GM10266 (cell line): ENCODE measurements at regions not wholly inside any gene's neighbourhood (a gene's known extent, or its start where the extent isn't known, plus 50 kb on each side); places are given as distances from the start of the nearest gene placed in this dataset.

Experiments used
- DNase-seq: peaks from one replicate; pipeline ENCODE4 v3.0.0; 2012; ENCODE audit errors: extremely low spot score
- CTCF ChIP-seq: IDR thresholded peaks from 2 replicates; pipeline ENCODE4 v1.5.1; 2012; ENCODE audit warnings: mild to moderate bottlenecking, low read depth; ENCODE audit not compliant: control insufficient read depth, insufficient read depth; ENCODE audit errors: missing control alignments

GRCh38 chr13:77425705-77426104 lies 98.8 kb upstream of the MYCBP2 start:
- no peak for TF ChIP-seq CTCF
- no peak for DNase-seq

GRCh38 chr13:77423296-77423695 lies 96.4 kb upstream of the MYCBP2 start:
- no peak for DNase-seq
- no peak for TF ChIP-seq CTCF

- TF ChIP-seq CTCF, result no peak
- DNase-seq, result no peak
Observed at GRCh38 chr13:77422724-77423123, 95.8 kb upstream of the MYCBP2 start.

- DNase-seq, result no peak
- no peak for TF ChIP-seq CTCF
Observed at GRCh38 chr13:77417897-77418296, 91.0 kb upstream of the MYCBP2 start.

GRCh38 chr13:77416666-77417212 lies 89.8 kb upstream of the MYCBP2 start:
- no peak for TF ChIP-seq CTCF
- no peak for DNase-seq

GRCh38 chr13:77415253-77416071 lies 88.6 kb upstream of the MYCBP2 start:
- no peak for TF ChIP-seq CTCF
- DNase-seq, result peak; percentile 6

- TF ChIP-seq CTCF, result no peak
- DNase-seq, result no peak
Observed at GRCh38 chr13:77412860-77413259, 86.0 kb upstream of the MYCBP2 start.
